Muscle of arm (tissue), 1 donor: ENCODE measurements at regions not wholly inside any gene's neighbourhood (a gene's known extent, or its start where the extent isn't known, plus 50 kb on each side); places are given as distances from the start of the nearest gene placed in this dataset.
A peak's percentile ranks its signal among the peaks of the same experiment; 100 is the strongest.

Experiments used
- DNase-seq: peaks from one replicate; pipeline ENCODE4 v3.0.0-alpha.2; 2013

DNA sequence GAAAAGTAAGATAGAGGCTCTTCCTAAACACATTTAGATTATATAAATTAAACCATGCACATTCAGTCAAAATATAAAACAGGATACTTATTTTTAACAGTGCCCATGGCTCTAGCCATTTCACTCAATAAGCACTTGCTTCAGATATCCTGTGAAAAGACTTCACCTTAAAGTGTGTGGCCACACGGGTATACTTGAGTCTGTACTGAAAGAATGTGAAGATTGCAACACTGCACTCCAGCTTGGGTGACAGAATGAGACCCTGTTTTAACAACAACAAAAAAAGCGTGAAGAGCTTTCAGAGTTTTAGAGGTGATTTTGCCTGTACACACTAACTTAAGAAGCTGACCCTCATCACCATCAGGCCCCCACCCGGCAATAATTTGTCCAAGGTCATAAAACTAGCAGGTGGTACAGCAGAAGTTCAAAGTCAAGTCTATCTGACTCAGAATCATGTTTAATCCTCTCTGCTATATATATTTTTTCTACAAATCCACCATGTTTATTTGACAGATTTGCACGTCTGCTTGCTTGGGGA lies 203.5 kb upstream of the GUCY1A2 start:
- no peak for DNase-seq

DNA sequence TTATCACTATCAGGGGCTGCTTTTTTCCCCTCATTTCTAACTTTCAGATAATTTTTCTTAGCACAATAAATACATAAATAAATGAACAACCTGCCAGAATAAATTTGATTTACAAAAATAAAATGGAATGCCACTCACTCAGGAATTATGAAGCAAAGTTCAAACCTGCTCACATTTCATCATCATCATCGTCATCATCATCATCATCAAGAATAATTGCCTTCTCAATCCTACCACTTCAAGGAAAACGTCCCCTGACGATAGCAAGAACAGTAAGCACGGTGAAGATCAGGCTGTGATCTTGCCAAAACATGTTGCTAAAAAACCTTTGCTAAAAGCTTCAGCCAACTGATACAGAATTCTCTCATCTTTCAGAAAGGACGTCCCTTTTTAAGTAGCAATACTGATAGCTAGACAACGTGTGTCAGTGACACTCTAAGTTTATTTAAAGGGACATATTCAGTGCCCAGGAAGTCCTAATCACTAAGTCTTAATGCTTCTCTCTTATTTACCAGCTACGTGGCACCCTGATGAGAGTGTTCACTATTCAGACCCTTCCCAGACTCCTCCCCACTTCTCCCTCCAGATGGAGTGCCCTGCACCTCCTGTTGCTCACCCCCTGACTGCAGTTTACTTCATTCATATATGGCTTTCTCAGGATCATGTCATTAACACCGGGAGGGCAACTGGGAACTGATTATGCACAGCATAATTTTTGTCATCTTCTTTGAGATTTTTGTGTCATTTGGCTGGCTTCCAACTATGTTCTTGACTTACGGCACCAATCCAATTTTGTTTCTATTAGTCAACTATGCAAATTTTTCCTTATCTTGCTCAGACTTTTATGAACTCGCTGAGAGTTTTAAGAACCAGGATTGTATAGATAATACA lies 200.1 kb upstream of the GUCY1A2 start:
- DNase-seq = no peak

DNA sequence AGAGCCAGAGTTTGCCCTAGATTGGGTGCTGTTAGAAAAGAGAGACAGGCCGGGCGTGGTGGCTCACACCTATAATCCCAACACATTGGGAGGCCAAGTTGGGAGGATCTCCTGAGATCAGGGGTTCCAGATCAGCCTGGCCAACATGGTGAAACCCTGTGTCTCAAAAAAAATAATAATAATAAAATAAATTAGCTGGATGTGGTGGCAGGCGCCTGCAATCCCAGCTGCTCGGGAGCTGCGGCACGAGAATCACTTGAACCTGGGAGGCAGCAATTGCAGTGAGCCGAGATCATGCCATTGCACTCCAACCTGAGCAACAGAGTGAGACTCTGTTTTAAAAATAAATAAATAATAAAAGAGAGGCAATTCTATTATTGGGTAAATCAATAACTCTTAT lies 199.2 kb upstream of the GUCY1A2 start:
- no peak for DNase-seq

DNA sequence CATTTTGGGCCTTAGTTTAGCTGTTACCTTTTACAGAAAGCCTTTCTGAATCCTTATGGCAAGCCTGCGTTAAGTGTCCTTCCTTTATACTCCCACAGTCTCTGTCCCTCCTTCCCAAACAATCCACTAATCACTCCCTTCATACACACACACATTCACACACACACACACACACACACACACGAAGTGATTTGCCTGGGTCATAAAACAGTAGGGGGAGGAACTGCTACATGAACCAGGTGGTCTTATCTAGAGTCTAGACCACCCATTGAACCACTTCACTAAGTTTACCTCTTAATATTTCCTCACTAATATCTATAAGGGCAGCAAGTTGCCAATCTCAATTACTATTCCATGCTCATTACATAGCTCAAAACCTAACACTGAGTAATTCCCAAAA lies 196.7 kb upstream of the GUCY1A2 start:
- DNase-seq = no peak

DNA sequence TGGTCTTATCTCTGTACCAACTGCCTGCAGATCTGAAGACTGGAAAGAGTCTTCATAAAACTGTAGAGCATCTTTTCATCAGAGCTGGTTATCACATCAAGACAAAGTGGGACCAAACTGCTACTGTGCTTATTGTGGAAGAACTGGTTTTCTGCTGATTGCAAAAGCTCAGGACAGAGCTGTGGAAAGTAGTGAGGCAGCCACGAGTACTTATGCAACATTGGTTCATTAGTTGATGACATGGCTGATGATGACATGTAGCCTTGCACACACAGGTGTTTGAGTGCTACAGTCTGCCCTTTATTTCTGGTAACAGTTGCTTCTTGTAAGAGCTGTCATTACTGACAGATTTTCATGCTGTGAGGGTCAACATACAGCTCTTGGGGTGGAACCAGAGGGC lies 185.4 kb upstream of the GUCY1A2 start:
- no peak for DNase-seq

DNA sequence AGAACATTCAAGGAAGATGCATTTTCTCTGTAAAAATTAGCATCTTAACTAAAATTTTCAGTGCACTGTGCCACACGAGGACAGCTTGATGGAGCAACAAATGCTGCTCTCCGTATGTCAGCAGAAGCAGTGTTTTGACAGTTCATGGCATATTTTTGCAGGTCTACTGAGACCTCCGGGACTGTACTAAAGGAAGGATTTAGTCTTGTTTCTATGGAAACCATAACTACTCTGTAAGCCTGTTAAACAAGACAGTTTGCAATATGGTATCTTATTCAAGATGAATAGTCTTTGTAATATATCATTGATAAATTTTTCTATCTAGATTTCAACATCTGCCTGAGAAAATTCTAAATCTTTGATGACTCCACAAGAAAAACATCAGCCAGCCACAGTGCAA lies 184.0 kb upstream of the GUCY1A2 start:
- DNase-seq = no peak

DNA sequence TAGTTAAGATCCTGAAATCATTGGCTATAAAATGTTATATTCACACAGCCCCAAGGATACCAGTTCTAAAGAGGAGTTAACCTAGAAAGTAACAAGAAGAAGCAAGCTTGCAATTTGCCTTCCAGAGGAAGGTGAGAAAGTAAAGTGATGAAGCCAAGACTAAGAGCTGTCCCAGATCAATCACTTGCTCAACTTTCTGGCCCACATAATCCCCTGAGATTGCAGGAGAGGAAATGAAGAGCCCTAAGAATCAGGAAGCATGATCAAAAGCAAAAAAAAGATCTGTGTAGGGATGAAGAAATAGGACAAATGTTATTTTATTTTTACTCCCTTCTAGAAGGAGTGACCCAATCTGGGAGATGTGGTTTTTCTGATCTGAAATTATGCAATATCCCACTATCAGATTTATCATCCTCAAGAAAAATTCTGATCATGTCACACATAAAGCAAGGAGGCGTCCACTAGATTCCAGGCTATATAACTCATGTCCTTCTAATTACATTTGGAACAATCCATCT lies 180.3 kb upstream of the GUCY1A2 start:
- no peak for DNase-seq

DNA sequence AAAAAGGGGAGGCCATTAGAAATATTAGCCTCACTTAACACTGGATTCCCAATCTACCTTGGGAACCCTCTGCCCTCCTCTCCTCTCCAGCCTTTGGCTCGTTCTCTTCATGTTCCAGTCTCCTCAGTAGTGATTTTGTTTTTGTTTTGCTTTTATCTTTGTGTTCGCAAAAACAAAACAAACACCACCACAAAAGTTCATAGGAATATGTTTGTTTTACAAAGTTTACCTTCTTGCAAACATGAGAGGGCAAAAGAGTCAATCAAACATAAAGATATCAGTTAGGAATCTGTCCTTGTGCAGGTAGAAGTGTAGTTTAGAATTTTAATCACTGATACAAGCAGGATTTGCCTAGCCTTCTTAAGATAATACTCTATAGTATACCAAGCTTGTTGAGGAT lies 179.7 kb upstream of the GUCY1A2 start:
- no peak for DNase-seq

DNA sequence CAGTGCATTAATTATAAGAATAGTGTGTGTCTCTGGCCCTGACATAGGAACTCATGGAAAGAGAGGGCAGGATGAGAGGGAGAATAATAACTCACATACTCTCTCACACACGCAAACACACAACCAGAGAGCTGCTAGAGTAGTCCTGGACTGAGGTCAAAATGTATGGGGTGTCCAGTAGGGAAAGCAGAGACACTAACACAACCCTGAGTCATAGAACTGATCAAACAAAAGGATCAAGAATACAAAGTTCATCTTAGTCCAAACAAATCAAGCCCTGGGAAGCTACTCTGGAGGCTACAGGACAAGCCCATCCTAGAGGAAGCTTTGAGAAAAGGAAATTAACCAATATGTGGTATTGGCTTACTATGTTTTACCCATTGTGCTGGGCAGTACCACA lies 178.5 kb upstream of the GUCY1A2 start:
- DNase-seq = no peak

DNA sequence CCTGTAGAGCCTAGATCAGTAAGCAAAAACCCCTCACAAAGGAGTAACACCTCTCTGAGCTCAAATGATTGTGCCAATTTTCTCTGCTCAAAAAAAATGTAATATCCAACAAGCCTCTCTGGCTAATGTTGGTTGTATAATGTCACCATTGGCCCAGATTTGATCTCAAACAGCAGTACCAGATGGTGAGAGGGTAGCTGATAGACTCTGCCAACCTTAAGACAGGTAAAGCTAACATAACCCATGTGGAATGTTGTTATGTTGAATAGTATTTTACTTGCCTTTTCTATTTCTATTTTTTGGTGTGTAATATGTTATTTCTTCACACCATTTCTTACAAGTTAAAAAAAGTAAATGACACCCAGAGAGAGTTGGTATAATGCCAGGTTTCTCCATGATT lies 166.7 kb upstream of the GUCY1A2 start:
- no peak for DNase-seq

DNA sequence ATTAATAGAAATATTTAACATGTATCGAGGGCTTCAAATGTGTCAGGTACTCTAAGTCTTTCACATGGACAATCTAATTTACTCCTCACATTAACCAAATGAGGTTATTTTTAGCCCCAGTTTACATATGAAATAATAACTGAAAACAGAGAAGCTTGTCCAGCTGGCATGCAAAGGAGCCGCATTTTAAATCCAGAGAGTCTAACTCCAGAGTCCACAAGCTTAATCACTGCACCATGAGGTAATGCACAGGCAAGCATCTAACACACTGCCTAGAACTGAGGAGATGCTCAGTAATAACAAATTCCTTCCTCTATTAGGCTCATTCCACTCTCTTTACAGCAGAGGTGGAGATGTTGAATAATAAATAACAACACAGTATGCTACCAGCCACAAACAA lies 165.7 kb upstream of the GUCY1A2 start:
- DNase-seq = peak; percentile 13

DNA sequence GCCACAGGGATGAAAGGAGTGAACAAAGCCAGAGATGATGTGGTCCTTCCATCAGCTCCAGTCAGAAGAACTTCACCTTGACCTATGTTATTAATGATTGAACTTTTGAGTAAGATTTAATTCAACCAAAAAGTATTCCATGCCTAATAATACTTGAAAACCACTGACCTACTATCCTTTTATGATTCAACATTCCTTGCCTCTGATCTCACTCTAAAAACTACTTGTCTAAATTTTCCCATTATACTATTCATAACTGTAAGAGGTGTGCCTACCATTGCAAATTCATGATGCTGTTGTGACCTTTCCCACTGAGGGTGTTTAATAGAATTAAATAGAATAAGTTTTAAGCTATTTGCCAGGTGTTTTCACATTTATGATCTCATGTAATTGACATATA lies 164.7 kb upstream of the GUCY1A2 start:
- no peak for DNase-seq

DNA sequence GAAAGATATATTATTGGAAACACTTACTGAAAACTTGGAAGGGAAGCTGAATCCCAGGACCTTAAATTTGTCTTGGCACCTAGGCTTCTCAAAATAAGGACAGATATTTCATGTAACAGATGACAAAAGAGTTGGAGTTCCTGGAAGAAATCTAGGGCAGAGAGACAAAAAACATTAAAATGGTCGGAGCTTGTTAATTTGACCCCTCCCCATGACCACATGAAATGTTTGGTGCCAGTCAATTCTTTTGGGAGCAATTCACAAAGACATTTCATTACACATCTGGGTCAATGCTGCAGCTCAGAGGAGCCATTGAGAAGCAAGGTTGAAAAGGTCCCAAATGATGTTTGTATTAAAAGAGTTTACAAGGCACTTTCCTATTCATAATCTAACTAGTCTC lies 162.0 kb upstream of the GUCY1A2 start:
- peak; percentile 15 for DNase-seq

DNA sequence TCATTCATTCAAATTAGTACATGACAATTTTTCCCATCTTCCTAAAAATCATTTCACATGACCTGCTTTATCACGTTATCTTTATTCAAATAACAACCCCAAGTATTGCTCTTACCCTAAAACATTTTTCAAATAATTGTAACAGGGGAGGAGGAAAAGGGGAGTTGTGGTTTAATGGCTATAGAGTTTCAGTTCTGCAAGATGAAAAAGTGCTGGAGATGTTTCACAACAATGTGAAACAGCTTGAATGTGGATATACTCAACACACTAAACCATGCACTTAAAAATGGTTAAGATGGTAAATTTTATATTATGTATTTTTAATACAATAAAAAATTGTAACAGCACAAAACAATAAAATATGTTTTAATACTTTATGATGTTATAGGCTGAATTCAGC lies 161.6 kb upstream of the GUCY1A2 start:
- DNase-seq = no peak

DNA sequence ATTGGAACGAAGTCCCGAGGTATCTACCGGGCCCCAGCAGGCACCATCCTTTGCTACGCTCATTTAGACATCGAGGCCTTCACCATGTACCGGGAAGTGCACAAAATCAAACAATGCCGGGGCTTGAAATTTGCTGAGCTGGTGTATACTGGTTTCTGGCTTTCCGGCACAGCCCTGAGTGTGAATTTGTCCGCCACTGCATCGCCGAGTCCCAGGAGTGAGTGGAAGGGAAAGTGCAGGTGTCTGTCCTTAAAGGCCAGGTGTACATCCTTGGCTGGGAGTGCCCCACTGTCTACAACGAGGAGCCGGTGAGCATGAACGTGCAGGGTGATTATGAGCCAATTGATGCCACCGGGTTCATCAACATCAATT lies 158.8 kb upstream of the GUCY1A2 start:
- DNase-seq = no peak

DNA sequence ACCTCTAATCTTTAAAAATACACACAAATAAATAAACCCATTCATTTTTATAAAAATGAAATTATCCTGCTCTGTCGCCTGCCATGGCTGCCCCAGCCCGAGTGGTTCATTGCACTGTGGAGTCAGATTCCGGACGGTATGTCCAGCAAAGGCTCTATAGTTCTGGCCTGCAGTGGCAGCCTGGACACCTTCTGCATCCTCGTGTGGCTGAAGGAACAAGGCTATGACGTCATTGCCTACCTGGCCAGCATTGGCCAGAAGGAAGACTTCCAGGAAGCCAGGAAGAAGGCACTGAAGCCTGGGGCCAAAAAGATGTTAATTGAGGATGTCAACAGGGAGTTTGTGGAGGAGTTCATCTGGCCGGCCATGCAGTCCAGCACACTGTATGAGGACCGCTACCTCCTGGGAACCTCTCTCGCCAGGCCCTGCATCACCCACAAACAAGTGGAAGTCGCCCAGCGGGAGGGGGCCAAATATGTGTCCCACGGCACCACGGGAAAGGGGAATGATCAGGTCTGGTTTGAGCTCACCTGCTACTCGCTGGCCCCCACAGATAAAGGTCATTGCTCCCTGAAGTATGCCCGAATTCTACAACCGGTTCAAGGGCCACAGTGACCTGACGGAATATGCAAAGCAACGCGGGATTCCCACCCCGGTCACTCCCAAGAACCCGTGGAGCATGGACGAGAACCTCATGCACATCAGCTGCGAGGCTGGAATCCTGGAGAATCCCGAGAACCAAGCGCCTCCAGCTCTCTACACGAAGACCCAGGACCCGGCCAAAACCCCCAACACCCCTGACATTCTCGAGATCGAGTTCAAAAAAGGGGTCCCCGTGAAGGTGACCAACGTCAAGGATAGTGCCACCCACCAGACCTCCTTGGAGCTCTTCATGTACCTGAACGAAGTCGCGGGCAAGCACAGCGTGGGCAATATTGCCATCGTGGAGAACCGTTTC lies 158.2 kb upstream of the GUCY1A2 start:
- no peak for DNase-seq

DNA sequence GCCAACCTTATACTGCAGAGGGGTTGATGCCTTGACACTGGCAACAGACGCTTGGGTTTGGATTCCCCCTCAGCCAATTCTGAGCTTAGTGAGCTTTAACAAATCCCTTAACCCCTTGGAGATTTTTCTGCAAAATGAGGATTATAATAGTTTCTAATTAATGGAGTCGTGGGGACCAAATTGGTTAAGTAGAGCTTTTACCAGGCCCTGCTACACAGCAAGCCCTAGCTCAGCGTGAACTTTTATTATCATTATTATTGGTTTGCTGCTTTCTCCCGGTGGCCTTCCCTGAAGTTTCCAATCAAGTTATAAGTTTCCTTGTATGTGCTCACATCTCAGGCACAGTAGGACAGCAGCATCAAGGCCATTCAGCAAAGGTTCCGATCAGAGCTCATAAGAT lies 156.6 kb upstream of the GUCY1A2 start:
- DNase-seq = no peak

DNA sequence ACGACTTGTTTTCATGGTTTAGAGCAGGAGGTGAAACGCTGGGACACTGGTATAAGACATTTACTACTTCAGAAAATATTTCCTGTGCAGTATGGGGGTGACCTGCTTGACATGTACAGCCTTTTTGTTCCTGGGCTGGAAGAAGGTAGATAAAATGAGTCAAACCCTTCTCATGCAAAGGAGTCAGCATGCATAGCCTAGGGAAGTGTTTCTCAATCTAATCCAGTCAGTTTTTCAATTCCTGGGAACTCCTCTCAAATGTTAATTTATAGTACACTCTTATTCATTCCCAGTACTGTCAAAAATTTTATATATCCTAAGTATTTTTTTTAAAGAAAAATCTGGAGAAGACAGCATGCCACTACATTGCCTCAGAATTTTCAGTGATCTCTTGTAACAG lies 154.7 kb upstream of the GUCY1A2 start:
- no peak for DNase-seq

DNA sequence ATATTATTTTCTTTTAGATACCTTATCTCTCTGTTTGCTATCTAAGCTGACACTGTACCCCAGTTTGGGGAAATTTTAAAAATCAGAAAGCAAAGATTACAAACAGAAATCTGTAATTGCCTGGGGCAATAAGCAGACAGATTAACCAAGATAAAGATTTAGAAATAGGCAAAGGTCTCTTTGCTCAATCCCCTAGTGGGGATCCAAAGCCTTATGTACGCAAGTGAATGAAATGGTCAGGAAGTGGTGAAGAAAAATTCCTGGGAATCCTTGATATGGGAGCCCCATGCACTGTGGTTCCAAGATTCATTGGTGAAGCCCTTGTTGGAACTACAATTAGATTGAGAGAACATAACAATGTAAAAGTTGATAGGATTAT lies 139.5 kb upstream of the GUCY1A2 start:
- no peak for DNase-seq

DNA sequence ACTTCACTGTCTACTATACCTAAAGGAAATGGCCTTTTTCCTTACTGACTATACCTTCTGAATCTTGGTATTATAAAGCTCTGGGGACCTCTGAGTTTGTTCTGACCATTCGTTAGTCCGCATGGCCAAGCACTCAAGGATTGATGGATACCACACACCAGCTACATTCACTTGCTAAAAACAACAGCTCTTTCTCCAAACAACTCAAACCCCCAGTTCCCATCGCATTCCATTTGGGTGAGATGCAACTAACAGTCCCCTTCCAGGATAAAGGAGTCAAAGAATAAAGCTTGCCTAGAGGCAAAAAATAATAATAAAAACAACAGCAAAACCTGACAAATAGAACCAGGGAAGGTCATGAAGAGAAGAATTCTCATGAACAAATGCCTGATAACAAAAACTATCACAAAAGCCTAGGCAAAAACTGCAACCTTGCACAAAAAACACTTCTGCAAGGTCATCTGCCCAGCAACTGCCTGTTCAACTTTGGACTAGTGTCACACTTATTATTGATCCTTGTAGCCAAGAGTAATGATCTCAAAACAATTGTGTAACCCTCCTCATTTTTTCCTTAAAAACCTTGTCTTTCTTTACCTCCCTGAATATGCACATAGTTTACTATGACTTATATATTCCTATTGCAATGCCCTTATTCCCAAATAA lies 139.0 kb upstream of the GUCY1A2 start:
- DNase-seq = no peak

DNA sequence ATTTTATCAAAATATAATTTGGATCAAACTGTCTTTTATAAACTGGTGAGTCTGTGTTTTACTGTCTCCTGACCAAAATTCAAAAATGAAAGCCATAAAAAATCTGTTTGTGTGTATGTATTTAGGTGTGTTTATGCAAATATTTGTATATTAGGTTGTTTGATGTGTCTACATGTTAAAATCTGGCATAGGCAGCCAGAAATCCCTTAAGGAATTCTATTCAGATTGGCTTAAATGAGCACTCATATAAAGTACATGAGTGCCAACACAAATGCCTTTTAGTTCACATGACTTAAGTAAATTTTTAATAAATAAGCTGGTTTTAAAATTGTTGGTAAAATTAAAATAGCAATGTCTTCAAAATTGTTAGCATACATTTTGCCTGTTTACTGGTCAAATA lies 133.3 kb upstream of the GUCY1A2 start:
- DNase-seq = no peak

DNA sequence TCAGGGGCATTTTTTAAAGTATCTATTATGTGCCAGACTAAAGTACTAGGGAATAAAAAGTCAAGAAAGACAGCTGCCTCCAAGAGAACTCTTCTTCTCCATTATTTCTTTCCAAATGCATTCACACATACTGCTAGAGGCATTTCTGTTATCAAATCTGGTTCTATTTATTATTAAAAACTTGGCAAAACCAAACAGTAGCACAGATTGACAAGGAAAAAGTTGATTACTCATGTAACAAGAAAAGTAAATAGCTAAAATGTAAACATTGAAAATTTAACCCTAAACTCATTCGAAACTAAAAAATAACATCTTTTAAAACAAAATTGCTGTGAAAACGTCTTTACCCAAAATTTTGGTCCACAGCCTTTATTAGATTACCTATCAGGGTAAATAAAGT lies 132.9 kb upstream of the GUCY1A2 start:
- DNase-seq = no peak
